GM21360 (cell line): ENCODE measurements at regions not wholly inside any gene's neighbourhood (a gene's known extent, or its start where the extent isn't known, plus 50 kb on each side); places are given as distances from the start of the nearest gene placed in this dataset.
"Not testable (repeated sequence)": the region's sequence is repeated elsewhere in the genome, so short reads cannot be mapped to it uniquely, and the experiment has no call there.

Source experiments
- ATAC-seq: cut with Tn5 transposase; IDR thresholded peaks from one replicate; pipeline ENCODE4 v1.9.1; 2021; ENCODE audit warnings: mild to moderate bottlenecking, moderate library complexity; ENCODE audit not compliant: unreplicated experiment

GRCh38 chr4:164536814-164537213 lies 217.1 kb upstream of the SMIM31 start:
- no peak for ATAC-seq

- ATAC-seq: no peak
Observed at GRCh38 chr4:164538097-164538496, 215.8 kb upstream of the SMIM31 start.

GRCh38 chr4:164540987-164541386 lies 212.9 kb upstream of the SMIM31 start:
- no peak for ATAC-seq

GRCh38 chr4:164542431-164542830 lies 211.5 kb upstream of the SMIM31 start:
- no peak for ATAC-seq

GRCh38 chr4:164550989-164551712 lies 202.8 kb upstream of the SMIM31 start:
- no peak for ATAC-seq

GRCh38 chr4:164551713-164552040 lies 202.3 kb upstream of the SMIM31 start:
- no peak for ATAC-seq

GRCh38 chr4:164571593-164572390 lies 182.1 kb upstream of the SMIM31 start:
- no peak for ATAC-seq

- ATAC-seq: no peak
Observed at GRCh38 chr4:164572877-164573279, 181.1 kb upstream of the SMIM31 start.

GRCh38 chr4:164575861-164576260 lies 178.1 kb upstream of the SMIM31 start:
- ATAC-seq: no peak

- no peak for ATAC-seq
Observed at GRCh38 chr4:164579270-164579942, 174.5 kb upstream of the SMIM31 start.

GRCh38 chr4:164591666-164592065 lies 162.3 kb upstream of the SMIM31 start:
- ATAC-seq: no peak

GRCh38 chr4:164595751-164596150 lies 158.2 kb upstream of the SMIM31 start:
- ATAC-seq: no peak

GRCh38 chr4:164596318-164596878 lies 157.5 kb upstream of the SMIM31 start:
- no peak for ATAC-seq

- ATAC-seq: no peak
Observed at GRCh38 chr4:164596927-164597326, 157.0 kb upstream of the SMIM31 start.

- no peak for ATAC-seq
Observed at GRCh38 chr4:164601653-164602052, 152.3 kb upstream of the SMIM31 start.

- not testable (repeated sequence) for ATAC-seq
Observed at GRCh38 chr4:164605791-164606190, 148.1 kb upstream of the SMIM31 start.

GRCh38 chr4:164606478-164606877 lies 147.5 kb upstream of the SMIM31 start:
- ATAC-seq: peak; percentile 97

GRCh38 chr4:164613256-164613655 lies 140.7 kb upstream of the SMIM31 start:
- no peak for ATAC-seq

- no peak for ATAC-seq
Observed at GRCh38 chr4:164613792-164614191, 140.1 kb upstream of the SMIM31 start.

GRCh38 chr4:164614329-164614728 lies 139.6 kb upstream of the SMIM31 start:
- no peak for ATAC-seq

GRCh38 chr4:164614999-164615398 lies 138.9 kb upstream of the SMIM31 start:
- ATAC-seq: no peak

GRCh38 chr4:164615964-164616363 lies 138.0 kb upstream of the SMIM31 start:
- no peak for ATAC-seq
